ENCODE measurements at regions not wholly inside any gene's neighbourhood (a gene's known extent, or its start where the extent isn't known, plus 50 kb on each side); places are given as distances from the start of the nearest gene placed in this dataset.
"Not testable (repeated sequence)": the region's sequence is repeated elsewhere in the genome, so short reads cannot be mapped to it uniquely, and the experiment has no call there.

DNA sequence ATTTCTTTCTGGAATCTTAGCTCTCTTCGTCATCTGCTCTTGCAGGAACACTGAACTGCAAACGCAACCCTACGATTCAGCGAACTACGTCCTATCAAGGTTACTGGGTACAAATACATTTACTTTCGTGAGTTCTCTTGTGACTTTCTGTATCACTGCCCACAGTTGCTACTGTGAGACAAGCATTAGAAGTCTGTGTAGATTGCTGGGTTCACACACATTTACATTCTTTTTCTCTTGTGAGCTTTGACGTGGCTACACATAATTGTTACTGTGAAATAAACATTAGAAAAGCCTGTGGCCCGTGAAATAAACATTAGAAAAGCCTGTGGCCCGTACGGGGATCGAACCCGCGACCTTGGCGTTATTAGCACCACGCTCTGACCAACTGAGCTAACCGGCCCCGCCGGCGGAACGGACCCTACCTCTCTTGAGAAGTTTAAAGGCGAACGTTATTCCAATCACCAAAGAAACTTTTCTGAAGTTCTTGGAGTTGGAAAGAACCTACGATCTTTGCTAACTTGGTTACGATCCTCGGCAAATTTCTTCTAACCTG lies 61.2 kb upstream of the ZNF322 start:
- not testable (repeated sequence) for DNase-seq

DNA sequence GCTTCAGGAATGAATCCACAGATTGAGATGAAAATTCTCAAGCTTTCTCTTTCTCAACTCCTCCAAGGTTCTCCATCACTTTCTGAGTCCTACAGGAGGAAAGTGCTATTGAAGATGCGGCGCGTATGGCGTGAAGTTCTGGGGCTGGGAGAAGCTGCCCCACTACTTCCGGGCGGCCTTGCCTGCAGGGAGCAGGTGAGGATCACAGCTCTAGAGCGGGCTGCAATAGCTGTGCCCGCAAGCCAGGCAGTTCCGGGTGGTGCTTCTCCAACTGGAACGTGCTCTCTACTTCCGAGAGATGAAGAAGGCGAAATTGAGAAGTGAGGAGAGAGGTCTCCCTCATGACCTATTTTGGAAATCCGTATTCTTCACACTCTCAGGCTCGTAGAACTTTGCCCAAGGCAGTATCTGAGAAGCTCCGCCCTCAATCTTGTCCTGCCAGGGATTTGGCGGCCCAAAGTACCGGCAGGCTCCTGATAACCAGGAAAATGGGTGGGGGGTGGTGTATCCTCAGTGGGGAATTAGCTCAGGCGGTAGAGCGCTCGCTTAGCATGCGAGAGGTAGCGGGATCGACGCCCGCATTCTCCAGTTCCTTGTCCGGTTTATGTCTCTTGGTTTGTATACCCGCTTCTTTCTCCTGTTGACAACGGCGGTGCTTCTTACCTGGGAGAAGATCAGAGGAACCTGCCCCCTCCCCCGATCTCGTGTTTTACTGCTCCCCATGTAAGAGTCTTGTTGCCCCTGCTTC lies 70.6 kb upstream of the ZNF322 start:
- DNase-seq = not testable (repeated sequence)

DNA sequence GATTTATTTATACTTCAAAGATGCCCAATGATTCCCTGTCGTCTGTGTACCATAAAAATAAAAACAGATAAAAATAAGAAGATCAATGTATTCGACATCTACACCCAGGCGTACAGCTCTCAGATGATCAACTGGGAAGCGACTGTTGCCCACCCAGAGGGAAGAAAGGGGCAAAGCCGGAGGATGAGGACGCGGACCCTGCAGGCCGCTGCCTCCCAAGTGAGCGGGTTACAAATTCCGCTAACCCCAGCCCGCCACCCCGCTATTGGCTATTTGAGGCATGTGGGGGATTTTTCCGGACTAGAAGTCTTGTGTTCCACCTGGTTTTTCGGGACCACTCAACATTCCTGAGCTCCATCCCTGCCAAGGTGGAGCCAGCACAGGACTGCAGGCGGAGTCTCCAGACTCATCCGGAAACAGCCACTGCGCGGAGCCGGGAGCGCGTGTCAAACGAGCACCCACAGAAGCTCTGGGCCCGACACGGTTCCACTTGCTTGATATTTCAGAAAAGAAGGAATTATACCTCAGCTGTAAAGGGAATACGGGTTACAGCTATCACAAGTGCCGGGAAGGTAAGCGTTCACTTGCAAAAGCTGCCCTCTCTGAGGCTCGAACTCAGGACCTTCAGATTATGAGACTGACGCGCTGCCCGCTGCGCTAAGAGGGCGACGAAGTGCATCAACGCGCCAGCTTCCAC lies 75.4 kb upstream of the ZNF322 start:
- DNase-seq = not testable (repeated sequence)

DNA sequence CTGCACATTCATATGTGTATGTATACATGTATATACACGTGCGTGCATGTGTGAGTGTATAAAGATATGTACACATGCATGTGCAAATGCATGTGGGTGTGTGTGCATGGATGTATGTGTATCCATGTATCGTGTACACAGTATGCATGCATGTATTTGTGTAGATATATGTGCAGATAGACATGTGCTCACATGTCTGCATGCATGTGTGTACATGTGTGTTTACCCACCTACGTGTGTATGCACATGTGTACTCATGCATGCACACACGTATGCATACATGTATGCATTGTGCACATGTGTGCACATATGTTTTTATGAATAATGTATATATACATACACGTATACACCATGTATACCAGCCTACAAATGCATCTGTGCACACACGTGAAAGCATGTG lies 80.3 kb upstream of the ZNF322 start:
- no peak for DNase-seq

DNA sequence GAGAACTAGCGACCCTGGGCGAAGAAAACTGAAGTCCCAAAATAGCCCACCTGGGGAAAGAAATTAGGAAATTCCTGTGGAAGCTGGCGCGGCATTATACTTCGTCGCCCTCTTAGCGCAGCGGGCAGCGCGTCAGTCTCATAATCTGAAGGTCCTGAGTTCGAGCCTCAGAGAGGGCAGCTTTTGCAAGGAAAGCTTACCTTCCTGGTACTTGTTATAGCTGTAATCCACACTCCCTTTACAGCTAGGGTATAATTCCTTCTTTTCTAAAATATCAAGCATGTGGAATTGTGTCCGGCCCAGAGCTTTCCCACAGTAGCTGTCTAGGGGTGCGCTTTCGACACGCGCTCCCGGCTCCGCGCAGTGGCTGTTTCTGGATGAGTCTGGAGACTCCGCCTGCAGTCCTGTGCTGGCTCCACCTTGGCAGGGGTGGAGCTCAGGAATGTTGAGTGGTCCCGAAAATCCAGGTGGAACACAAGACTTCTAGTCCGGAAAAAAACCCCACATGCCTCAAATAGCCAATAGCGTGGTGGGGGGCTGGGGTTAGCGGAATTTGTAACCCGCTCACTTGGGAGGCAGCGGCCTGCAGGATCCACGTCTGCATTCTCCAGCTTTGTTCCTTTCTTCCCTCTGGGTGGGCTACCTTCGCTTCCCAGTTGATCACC lies 83.7 kb upstream of the ZNF322 start:
- DNase-seq = no peak

DNA sequence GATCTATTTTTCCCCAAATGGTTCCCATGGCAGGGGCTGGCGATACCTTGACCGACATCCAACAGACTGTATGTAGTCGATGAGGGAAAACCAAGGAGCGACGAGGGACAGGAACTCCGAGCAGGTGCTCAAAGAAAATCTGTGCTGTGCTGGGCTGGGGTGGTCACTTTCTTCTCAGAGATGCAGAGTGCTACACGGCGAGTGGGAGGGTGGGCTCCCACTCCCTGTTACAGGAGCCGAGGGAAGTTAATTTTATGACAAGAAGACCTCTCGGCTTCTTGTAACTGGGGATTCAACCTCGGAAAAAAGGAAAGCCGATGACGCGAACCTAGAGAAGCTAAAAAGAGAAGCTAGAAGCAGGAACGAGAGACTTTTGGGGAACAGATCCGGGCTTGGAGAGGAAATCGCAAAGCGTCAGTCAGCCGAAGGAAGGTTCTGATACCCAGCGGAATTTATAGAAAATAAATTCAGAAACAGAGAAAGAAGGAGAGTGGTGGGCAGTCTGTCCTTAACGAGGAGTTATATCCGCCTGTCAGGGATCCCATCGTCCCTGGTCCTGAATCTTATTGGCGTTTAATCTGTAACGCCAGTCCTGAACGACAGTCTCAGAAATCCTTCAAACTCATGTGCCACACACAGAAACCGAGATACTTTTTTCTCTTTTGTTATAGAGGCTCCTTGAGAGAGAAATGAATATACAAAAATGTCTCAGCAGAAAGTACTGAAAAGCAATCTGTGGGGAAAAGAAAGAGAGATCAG lies 84.6 kb upstream of the ZNF322 start:
- no peak for DNase-seq

DNA sequence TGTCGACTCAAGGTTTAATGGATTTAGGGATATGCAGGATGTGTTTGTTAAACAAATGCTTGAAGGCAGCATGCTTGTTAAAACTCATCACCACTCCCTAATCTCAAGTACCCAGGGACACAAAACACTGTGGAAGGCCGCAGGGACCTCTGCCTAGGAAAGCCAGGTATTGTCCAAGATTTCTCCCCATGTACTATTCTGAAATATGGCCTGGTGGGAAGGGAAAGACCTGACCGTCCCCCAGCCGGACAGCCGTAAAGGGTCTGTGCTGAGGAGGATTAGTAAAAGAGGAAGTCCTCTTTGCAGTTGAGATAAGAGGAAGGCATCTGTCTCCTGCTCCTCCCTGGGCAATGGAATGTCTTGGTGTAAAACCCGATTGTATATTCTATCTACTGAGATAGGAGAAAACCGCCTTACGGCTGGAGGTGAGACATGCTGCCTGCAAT lies 85.3 kb upstream of the ZNF322 start:
- DNase-seq = not testable (repeated sequence)

DNA sequence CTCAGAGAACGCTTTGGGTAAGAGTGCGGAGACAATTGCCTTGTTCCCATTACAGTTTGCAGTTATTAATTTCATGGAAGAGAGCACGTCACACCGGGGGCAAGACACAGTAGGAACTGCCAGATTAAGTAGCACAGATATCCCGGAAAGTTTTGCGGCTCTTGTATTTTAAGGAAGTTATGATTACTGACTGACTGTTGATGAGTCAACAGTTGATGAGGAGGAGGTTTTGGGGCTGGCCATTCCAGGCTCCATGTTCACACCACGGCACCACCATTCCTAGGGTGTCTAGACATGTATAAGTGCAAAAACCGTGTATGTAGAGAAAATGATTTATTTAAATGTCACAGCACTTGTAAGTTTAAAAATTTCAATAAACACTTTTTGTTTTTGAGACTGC lies 86.4 kb upstream of the ZNF322 start:
- DNase-seq = not testable (repeated sequence)

DNA sequence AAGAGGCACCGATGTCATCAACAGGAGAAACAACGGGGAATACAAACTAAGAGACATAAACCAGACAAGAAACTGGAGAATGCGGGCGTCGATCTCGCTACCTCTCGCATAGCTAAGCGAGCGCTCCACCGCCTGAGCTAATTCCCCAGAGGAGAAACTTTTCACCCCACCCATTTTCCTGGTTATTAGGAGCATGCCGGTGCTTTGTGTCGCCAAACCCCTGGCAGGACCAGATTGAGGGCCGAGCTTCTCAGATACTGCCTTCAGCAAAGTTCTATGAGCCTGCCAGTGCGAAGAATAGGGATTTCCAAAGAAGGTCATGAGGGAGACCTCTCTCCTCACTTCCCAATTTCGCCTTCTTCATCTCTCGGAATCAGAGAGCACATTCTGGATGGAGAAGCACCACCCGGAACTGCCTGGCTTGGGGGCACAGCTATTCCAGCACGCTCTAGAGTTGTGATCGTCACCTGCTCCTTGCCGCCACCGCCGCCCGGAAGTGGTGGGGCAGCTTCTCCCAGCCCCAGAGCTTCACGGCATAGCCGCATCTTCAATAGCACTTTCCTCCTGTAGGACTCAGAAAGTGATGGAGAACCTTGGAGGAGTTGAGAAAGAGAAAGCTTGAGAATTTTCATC lies 89.7 kb upstream of the ZNF322 start:
- not testable (repeated sequence) for DNase-seq

DNA sequence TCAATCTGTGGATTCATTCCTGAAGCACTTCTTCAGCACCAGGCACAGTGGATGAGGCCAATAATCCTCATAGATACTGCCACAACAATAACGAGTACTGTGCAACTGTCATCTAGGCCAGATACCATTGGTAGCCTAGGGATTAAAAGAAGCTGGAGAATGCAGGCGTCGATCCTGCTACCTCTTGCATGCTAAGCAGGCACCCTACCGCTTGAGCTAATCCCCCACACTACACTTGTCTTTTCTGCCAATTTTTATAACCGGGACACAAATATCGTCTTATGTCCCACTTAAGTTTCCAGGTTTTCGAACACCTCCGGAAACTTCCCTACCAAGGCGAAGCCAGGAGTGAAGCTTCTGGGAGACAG lies 90.2 kb upstream of the ZNF322 start:
- DNase-seq = not testable (repeated sequence)

DNA sequence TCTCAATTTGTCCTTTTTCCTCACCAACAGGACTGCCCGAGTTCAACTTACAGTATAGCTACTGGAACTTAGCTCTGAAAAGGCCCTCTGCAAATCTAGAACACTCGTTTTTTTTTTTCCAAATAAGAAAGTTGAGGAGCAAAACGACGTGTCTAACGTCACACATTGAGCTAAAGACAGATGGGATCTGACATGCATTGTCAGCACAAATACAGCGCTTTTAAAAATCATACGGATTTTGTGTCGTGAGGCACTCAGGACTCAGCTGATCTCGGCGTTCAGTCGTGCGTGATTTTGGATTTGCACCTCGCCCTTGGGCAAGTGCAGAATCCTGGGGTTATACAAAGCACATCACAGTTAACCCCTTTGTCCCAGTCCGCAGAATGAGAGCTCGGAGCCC lies 94.7 kb upstream of the ZNF322 start:
- DNase-seq = no peak

DNA sequence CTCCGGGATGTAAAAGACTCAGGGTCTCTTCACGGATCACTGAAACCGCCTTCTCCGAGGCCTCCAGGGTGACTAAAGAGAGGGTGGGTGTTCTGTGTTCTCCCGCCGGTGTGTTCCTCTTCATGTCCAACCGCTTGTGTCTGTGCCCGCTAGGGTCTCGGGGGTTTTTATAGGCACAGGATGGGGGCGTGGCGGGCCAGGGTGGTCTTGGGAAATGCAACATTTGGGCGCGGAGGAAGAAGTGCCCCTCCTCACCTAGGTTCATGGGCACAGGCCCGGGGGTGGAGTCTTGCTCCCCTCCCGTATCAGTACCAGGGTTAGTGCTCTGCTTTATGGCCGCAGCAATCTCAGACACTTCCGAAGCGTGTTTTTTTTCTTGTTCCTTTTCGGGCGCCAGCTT lies 95.3 kb upstream of the ZNF322 start:
- not testable (repeated sequence) for DNase-seq

DNA sequence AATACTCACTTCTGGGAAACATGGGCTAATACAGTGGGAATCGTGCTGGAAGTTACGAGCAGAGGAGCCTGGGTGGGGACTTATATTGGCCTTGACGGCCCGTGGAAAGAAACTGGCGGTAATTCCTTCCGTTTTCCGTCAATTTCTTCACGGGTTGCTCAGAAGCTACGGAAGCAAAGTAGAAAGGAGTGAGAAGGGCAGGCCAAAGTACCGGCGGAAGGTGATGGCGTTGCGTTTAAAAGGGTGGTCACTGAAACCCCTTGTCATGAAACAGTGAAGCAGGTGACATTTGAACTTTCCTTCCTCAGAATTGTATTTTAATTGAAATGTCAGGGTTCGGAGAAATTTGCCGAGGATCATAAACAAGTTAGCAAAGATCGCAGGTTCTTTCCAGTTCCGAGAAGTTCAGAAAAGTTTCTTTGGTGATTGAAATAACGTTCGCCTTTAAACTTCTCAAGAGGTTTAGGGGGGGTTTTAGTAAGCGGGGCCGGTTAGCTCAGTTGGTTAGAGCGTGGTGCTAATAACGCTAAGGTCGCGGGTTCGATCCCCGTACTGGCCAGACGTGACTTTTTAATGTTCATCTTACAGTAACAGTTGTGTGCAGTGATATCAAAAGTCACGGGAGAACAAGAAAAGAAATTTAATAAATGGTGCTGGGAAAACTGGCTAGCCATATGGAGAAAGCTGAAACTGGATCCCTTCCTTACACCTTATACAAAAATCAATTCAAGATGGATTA lies 96.7 kb upstream of the ZNF322 start:
- not testable (repeated sequence) for DNase-seq

DNA sequence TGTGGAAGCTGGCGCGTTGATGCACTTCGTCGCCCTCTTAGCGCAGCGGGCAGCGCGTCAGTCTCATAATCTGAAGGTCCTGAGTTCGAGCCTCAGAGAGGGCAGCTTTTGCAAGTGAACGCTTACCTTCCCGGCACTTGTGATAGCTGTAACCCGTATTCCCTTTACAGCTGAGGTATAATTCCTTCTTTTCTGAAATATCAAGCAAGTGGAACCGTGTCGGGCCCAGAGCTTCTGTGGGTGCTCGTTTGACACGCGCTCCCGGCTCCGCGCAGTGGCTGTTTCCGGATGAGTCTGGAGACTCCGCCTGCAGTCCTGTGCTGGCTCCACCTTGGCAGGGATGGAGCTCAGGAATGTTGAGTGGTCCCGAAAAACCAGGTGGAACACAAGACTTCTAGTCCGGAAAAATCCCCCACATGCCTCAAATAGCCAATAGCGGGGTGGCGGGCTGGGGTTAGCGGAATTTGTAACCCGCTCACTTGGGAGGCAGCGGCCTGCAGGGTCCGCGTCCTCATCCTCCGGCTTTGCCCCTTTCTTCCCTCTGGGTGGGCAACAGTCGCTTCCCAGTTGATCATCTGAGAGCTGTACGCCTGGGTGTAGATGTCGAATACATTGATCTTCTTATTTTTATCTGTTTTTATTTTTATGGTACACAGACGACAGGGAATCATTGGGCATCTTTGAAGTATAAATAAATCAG lies 106.8 kb upstream of the ZNF322 start:
- not testable (repeated sequence) for DNase-seq

DNA sequence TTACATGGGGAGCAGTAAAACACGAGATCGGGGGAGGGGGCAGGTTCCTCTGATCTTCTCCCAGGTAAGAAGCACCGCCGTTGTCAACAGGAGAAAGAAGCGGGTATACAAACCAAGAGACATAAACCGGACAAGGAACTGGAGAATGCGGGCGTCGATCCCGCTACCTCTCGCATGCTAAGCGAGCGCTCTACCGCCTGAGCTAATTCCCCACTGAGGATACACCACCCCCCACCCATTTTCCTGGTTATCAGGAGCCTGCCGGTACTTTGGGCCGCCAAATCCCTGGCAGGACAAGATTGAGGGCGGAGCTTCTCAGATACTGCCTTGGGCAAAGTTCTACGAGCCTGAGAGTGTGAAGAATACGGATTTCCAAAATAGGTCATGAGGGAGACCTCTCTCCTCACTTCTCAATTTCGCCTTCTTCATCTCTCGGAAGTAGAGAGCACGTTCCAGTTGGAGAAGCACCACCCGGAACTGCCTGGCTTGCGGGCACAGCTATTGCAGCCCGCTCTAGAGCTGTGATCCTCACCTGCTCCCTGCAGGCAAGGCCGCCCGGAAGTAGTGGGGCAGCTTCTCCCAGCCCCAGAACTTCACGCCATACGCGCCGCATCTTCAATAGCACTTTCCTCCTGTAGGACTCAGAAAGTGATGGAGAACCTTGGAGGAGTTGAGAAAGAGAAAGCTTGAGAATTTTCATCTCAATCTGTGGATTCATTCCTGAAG lies 111.6 kb upstream of the ZNF322 start:
- not testable (repeated sequence) for DNase-seq

DNA sequence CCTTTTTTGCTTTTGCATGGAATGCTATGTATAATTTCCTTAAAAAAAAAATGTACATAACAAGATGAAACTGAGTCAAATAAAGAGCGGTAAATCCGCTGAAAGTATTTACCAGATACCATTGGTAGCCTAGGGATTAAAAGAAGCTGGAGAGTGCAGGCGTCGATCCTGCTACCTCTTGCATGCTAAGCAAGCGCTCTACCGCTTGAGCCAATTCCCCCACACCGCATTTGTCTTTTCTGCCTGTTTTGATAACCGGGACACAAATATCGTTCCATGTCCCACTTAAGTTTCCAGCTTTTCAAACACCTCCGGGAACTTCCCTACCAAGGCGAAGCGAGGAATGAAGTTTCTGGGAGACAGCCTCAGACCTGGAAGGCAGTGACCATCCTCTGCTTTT lies 113.9 kb upstream of the ZNF322 start:
- DNase-seq = not testable (repeated sequence)

DNA sequence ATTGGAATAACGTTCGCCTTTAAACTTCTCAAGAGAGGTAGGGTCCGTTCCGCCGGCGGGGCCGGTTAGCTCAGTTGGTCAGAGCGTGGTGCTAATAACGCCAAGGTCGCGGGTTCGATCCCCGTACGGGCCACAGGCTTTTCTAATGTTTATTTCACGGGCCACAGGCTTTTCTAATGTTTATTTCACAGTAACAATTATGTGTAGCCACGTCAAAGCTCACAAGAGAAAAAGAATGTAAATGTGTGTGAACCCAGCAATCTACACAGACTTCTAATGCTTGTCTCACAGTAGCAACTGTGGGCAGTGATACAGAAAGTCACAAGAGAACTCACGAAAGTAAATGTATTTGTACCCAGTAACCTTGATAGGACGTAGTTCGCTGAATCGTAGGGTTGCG lies 121.0 kb upstream of the ZNF322 start:
- DNase-seq = not testable (repeated sequence)

DNA sequence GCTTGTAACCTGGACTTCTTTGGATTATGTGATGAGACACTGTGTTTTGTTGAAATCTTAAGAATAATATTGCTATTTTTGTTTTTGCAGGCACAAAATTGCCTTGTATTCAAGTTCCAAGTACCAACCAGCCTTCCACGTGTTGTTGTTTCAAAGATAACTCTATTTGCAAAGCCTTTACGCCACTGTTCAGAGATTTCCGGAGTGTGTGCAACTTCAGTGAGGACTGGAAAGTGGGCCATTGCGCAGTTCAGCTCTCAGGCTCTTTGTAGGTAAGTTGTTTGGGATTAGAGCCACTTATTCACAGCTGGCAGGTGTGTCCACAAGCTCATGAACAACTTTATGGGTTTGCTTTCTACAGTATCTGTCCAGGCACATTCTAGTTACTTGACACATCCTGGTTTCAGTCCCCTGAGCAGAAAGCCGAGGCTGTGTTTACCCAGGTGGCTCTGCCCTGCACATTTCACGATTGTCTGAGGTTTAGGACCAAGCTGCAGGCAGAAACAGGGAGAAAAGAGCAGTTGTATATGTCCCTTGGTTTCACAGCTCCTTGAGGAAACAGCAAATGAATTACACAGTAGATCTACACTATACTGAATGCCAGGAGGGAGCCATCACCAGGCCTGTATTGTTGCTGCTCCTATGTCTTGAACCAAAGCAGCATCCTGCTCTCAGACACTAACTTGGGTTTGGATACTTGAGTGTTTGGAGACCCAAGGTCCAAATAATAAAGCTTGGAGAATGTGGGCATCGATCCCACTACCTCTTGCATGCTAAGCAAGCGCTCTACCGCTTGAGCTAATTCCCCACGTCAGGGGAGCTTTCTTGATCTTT lies 136.1 kb upstream of the ZNF322 start:
- DNase-seq = not testable (repeated sequence)

All from activated naive CD4-positive, alpha-beta T cell treated with anti-CD3 and anti-CD28 coated beads, Interleukin-2, amount 50 U/mL, for 16 hours (primary cell).